SK-N-SH (cell line): ENCODE measurements at regions not wholly inside any gene's neighbourhood (a gene's known extent, or its start where the extent isn't known, plus 50 kb on each side); places are given as distances from the start of the nearest gene placed in this dataset.

Experiments
- CTCF ChIA-PET: fragments of 300-600, 350-600 bp; formaldehyde crosslinking; extraction: SDS; loops from one replicate; lab custom pipeline; 2021; lab: Yijun Ruan, JAX
- POLR2A ChIA-PET: fragments of 350-600 bp; sonication (Branson Sonifier 250); formaldehyde crosslinking; extraction: SDS; loops from one replicate; lab custom pipeline; 2020; ENCODE audit warnings: antibody characterized with exemption, inconsistent platforms; lab: Yijun Ruan, JAX
- DNase-seq: peaks from one replicate; pipeline ENCODE4 v3.0.0; 2012
- H2AFZ ChIP-seq: fragments of 200-600 bp; sonication (generic); 2 replicates; pipeline ENCODE4 v1.8.1; 2016; ENCODE audit warnings: antibody characterized with exemption, mild to moderate bottlenecking, low read depth
- H3F3A ChIP-seq: fragments of 200-600 bp; sonication (generic); replicated peaks from 2 replicates; pipeline ENCODE3; 2016; ENCODE audit warnings: antibody characterized with exemption, mild to moderate bottlenecking; ENCODE audit not compliant: insufficient read depth
- H3K27ac ChIP-seq, 2 experiments: fragments of 200-500 bp in 1 of 2; fragments of 200-600 bp in 1 of 2; sonication (Bioruptor generic) in 1 of 2; sonication (generic), shearing (Covaris generic) in 1 of 2; 2 replicates each; pipeline versions ENCODE4 v1.5.1 to v1.6.1; 2014 to 2016; ENCODE audit warnings: low read depth in 2 of 2, inconsistent platforms in 1 of 2, low read length in 1 of 2, mild to moderate bottlenecking in 1 of 2, mixed read lengths in 1 of 2
- H3K27me3 ChIP-seq: fragments of 200-600 bp; sonication (generic), shearing (Covaris generic); 2 replicates; pipeline ENCODE4 v1.6.1; 2016; ENCODE audit warnings: mixed run types; ENCODE audit not compliant: insufficient read depth
- H3K36me3 ChIP-seq, 2 experiments: fragments of 200-500 bp in 1 of 2; fragments of 200-600 bp in 1 of 2; sonication (Bioruptor generic) in 1 of 2; sonication (generic) in 1 of 2; replicated peaks in 1 of 2; 2 replicates each; pipeline versions ENCODE3 to v1.5.1; 2014 to 2016; ENCODE audit warnings: low read length in 1 of 2, mild to moderate bottlenecking in 1 of 2; ENCODE audit not compliant: insufficient read depth in 2 of 2, control insufficient read depth in 1 of 2
- H3K4me1 ChIP-seq, 2 experiments: fragments of 200-500 bp in 1 of 2; fragments of 200-600 bp in 1 of 2; sonication (Bioruptor generic) in 1 of 2; sonication (generic), shearing (Covaris generic) in 1 of 2; 2 replicates each; pipeline versions ENCODE4 v1.5.1 to v1.6.1; 2014 to 2016; ENCODE audit warnings: low read depth in 1 of 2, low read length in 1 of 2, mixed run types in 1 of 2; ENCODE audit not compliant: insufficient read depth in 2 of 2, control insufficient read depth in 1 of 2
- H3K4me2 ChIP-seq: fragments of 200-600 bp; sonication (generic), shearing (Covaris generic); 2 replicates; pipeline ENCODE4 v1.6.1; 2017; ENCODE audit warnings: mixed run types
- H3K4me3 ChIP-seq, 2 experiments: fragments of 200-500 bp in 1 of 2; fragments of 200-600 bp in 1 of 2; sonication (Bioruptor generic) in 1 of 2; sonication (generic), shearing (Covaris generic) in 1 of 2; 2 replicates each; pipeline versions ENCODE4 v1.5.1 to v1.8.1; 2014 to 2016; ENCODE audit warnings: low read depth in 2 of 2, inconsistent platforms in 1 of 2, low read length in 1 of 2, mild to moderate bottlenecking in 1 of 2, mixed read lengths in 1 of 2, moderate library complexity in 1 of 2
- H3K79me2 ChIP-seq: fragments of 200-600 bp; sonication (generic); 2 replicates; pipeline ENCODE4 v1.8.1; 2017; ENCODE audit warnings: mild to moderate bottlenecking; ENCODE audit not compliant: insufficient read depth
- H3K9ac ChIP-seq: fragments of 200-600 bp; sonication (generic); 2 replicates; pipeline ENCODE4 v1.6.1; 2017; ENCODE audit warnings: mixed run types
- H3K9me2 ChIP-seq: fragments of 200-600 bp; sonication (generic); 2 replicates; pipeline ENCODE4 v1.6.1; 2017; ENCODE audit warnings: mixed run types
- H3K9me3 ChIP-seq: fragments of 200-600 bp; sonication (generic); 2 replicates; pipeline ENCODE4 v1.6.1; 2017; ENCODE audit warnings: mixed run types, mild to moderate bottlenecking, moderate library complexity
- H4K20me1 ChIP-seq: fragments of 200-600 bp; sonication (generic); 2 replicates; pipeline ENCODE4 v1.6.1; 2017; ENCODE audit warnings: mild to moderate bottlenecking, mixed run types; ENCODE audit not compliant: insufficient read depth
- CHD2 ChIP-seq: fragments of 150-350 bp; IDR thresholded peaks from 2 replicates; pipeline ENCODE4 v1.6.1; 2018; ENCODE audit warnings: low read length; ENCODE audit not compliant: partially characterized antibody
- ELF1 ChIP-seq: IDR thresholded peaks from 2 replicates; pipeline ENCODE4 v1.4.0; 2012
- EP300 ChIP-seq, 2 experiments: IDR thresholded peaks; 2 replicates each; pipeline versions ENCODE4 v1.4.0 to v1.6.1; 2012; ENCODE audit warnings: borderline replicate concordance in 1 of 2, low read depth in 1 of 2, low read length in 1 of 2
- EZH2phosphoT487 ChIP-seq: fragments of 200-600 bp; sonication (generic); IDR thresholded peaks from 2 replicates; pipeline ENCODE4 v1.6.1; 2017; ENCODE audit warnings: low read depth, mixed run types, mild to moderate bottlenecking, antibody characterized with exemption, moderate library complexity, borderline replicate concordance
- FOSL2 ChIP-seq: IDR thresholded peaks from 2 replicates; pipeline ENCODE4 v1.4.0; 2012; ENCODE audit warnings: low read depth, mild to moderate bottlenecking, moderate library complexity, borderline replicate concordance
- FOXJ3 ChIP-seq: sonication (generic); formaldehyde crosslinking; IDR thresholded peaks from 2 replicates; pipeline ENCODE4 v1.5.1; 2020; ENCODE audit warnings: mild to moderate bottlenecking, missing genetic modification reagents
- FOXM1 ChIP-seq: IDR thresholded peaks from 2 replicates; pipeline ENCODE4 v1.4.0; 2012; ENCODE audit warnings: low read depth, mild to moderate bottlenecking
- GATA2 ChIP-seq: sonication (generic); formaldehyde crosslinking; IDR thresholded peaks from 2 replicates; pipeline ENCODE4 v1.5.0; 2020; ENCODE audit warnings: mild to moderate bottlenecking, missing genetic modification reagents
- JUND ChIP-seq: IDR thresholded peaks from 2 replicates; pipeline ENCODE4 v1.4.0; 2012
- MEF2A ChIP-seq: IDR thresholded peaks from 2 replicates; pipeline ENCODE4 v1.4.0; 2012; ENCODE audit warnings: low read depth, borderline replicate concordance
- MXI1 ChIP-seq: IDR thresholded peaks from 2 replicates; pipeline ENCODE4 v1.6.1; 2012; ENCODE audit warnings: mild to moderate bottlenecking, low read depth, low read length, improper control_type of control experiment
- NFIC ChIP-seq: IDR thresholded peaks from 2 replicates; pipeline ENCODE4 v1.4.0; 2012; ENCODE audit warnings: borderline replicate concordance
- NRF1 ChIP-seq: IDR thresholded peaks from 2 replicates; pipeline ENCODE4 v1.6.1; 2012; ENCODE audit warnings: low read depth, mild to moderate bottlenecking, low read length
- POLR2AphosphoS5 ChIP-seq: IDR thresholded peaks from 2 replicates; pipeline ENCODE4 v1.6.1; 2012; ENCODE audit warnings: low read depth, low read length
- RCOR1 ChIP-seq: fragments of 150-350 bp; IDR thresholded peaks from 2 replicates; pipeline ENCODE4 v1.6.1; 2017; ENCODE audit warnings: antibody characterized with exemption, low read length
- RFX5 ChIP-seq: IDR thresholded peaks from 2 replicates; pipeline ENCODE4 v1.6.1; 2012; ENCODE audit warnings: mild to moderate bottlenecking, improper control_type of control experiment, low read length
- RXRA ChIP-seq: IDR thresholded peaks from 2 replicates; pipeline ENCODE4 v1.4.0; 2012; ENCODE audit warnings: low read depth, mild to moderate bottlenecking, borderline replicate concordance
- SMC3 ChIP-seq: IDR thresholded peaks from 2 replicates; pipeline ENCODE4 v1.6.1; 2012; ENCODE audit warnings: low read depth, low read length, improper control_type of control experiment
- WGBS: methylation state at CpG from one replicate; pipeline ENCODE4 v1.1.6; 2017; ENCODE audit warnings: low lambda C conversion rate; 5-methylcytosine and 5-hydroxymethylcytosine counted together
- TF ChIP-seq, protein P1 (sequence below): fragments of 150-350 bp; IDR thresholded peaks from 2 replicates; pipeline ENCODE4 v1.6.1; 2016; ENCODE audit warnings: mild to moderate bottlenecking, low read depth, low read length
- TF ChIP-seq, protein P2 (sequence below): IDR thresholded peaks from 2 replicates; pipeline ENCODE4 v1.4.0; 2012; ENCODE audit warnings: low read depth, borderline replicate concordance
- TF ChIP-seq, protein P3 (sequence below): IDR thresholded peaks from 2 replicates; pipeline ENCODE4 v1.4.0; 2012; ENCODE audit warnings: low read depth, borderline replicate concordance
- TF ChIP-seq, protein P4 (sequence below): fragments of 150-350 bp; IDR thresholded peaks from 2 replicates; pipeline ENCODE4 v1.6.1; 2017; ENCODE audit warnings: antibody characterized with exemption, low read length, low read depth, borderline replicate concordance

DNA sequence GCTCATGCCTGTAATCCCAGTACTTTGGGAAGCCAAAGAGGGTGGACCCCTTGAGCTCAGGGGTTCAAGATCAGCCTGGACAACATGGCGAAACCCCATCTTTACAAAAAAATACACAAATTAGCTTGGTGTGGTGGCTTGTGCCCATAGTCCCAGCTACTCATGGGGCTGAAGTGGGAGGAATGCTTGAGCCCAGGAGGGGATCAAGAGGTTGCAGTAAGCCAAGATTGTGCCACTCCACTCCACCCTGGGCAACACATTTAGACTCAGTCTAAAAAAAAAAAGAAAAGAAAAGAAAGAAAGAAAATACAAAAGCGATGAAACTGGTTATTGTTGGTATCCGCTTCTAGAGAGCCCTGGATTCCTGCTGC, 597.4 kb downstream of the UQCRFS1 start (continued):
- no peak for TF ChIP-seq EP300 (IDR thresholded peaks at IDR 0.05; ENCODE audit: borderline replicate concordance in 1 of 2, low read depth in 1 of 2, low read length in 1 of 2)

DNA sequence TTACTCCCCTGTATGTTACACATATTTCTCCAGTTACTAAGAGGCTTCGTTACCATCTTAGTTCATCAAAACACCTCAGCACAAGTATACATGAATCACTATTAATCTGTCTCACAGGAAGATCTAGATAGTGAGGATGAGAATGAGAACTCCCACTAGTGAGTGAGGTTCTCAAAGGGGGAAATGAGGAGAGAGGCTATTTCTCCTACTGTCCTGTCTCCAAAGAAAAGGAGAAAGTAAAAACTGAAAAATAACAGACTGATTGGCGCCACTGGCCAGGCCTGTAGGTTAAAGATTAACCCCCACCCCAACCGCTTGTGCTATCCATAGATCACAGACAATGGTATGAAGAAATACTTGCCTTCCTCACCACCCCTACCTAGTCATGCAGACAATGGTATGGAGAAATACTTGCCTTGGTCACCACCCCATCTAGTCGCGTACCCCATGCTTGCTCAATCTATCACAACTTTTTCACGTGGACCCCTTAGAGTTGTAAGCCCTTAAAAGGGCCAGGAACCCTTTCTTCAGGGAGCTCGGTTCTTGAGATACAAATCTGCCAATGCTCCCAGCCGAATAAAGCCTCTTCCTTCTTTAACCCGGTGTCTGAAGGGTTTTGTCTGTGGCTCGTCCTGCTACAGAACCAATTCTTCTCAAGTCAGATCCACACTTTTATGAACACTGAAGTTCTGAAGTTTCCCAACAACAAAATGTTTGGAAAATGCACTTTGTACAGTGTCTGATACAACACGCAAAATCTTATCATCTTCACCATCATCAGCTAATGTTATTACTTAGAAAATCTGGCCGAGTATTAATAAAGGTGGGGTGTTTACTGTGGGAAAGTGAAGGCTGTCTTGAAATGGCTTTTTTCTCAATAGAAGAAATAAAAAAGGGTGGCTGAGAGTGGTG, 598.1 kb downstream of the UQCRFS1 start:
- Histone ChIP-seq H2AFZ (no peak overlapping the region), H4K20me1 (no peaks in the 10 kb centered on the region), H3K27ac (no peak overlapping the region), H3K36me3 (no peaks in the 10 kb centered on the region), H3K9me3 (no peaks in the 10 kb centered on the region), H3K4me3 (no peak overlapping the region), H3F3A (no peaks in the 10 kb centered on the region), H3K27me3 (no peaks in the 10 kb centered on the region), H3K9ac (no peak overlapping the region), H3K4me2 (no peak overlapping the region), H3K79me2 (no peaks in the 10 kb centered on the region), H3K4me1 (no peaks in the 10 kb centered on the region), H3K9me2 (no peaks in the 10 kb centered on the region)
- ChIA-PET CTCF (interaction anchor here (1.0 kb wide), 1 partner anchor 19 kb away, joined by 3 read pairs; no protein-coding TSS in a partner anchor), POLR2A (no interaction called here)
- TF ChIP-seq, protein P1, sequence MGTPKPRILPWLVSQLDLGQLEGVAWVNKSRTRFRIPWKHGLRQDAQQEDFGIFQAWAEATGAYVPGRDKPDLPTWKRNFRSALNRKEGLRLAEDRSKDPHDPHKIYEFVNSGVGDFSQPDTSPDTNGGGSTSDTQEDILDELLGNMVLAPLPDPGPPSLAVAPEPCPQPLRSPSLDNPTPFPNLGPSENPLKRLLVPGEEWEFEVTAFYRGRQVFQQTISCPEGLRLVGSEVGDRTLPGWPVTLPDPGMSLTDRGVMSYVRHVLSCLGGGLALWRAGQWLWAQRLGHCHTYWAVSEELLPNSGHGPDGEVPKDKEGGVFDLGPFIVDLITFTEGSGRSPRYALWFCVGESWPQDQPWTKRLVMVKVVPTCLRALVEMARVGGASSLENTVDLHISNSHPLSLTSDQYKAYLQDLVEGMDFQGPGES = no peak
- TF ChIP-seq ELF1 (no peak), RCOR1 (no peak), EP300 (IDR thresholded peaks at IDR 0.05; ENCODE audit: borderline replicate concordance in 1 of 2, low read depth in 1 of 2, low read length in 1 of 2) (no peak), EZH2phosphoT487 (no peak)
- WGBS = 15% methylated on average over 12 of the region's 12 CpGs
- no peak for DNase-seq

DNA sequence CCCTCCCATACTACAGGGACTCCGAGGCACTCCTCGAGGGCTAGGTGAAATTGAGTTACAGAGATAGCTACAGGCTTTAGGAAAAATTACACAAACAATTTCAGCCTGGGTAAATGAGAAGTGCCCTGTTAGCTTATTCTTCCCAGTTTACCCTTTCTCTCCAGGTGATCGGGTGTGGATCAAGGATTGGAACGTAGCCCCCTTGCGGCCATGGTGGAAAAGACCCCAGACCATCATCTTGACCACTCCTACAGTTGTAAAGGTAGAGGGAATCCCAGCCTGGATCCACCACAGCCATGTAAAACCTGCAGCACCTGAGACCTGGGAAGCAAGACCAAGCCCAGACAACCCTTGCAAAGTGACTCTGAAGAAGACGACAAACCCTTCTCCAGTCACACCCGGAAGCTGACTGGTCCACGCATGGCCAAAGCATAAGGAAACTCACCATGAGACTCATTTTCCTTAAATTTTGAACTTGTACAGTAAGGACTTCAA, 600.6 kb downstream of the UQCRFS1 start:
- Histone ChIP-seq H3K9ac (no peak overlapping the region), H3K9me3 (no peaks in the 10 kb centered on the region), H3F3A (no peaks in the 10 kb centered on the region), H4K20me1 (no peaks in the 10 kb centered on the region), H3K27ac (no peak overlapping the region), H2AFZ (no peak overlapping the region), H3K9me2 (no peaks in the 10 kb centered on the region), H3K4me3 (no peak overlapping the region), H3K27me3 (no peaks in the 10 kb centered on the region), H3K4me1 (no peaks in the 10 kb centered on the region), H3K36me3 (no peaks in the 10 kb centered on the region), H3K4me2 (no peak overlapping the region), H3K79me2 (no peaks in the 10 kb centered on the region)
- POLR2A ChIA-PET = no interaction called here
- CTCF ChIA-PET = no interaction called here
- no peak for DNase-seq
- 8% methylated on average over 8 of the region's 8 CpGs for WGBS
- TF ChIP-seq NFIC (no peak), FOXM1 (no peak), NRF1 (no peak), MEF2A (no peak), RCOR1 (no peak), FOSL2 (no peak), RFX5 (no peak), POLR2AphosphoS5 (no peak), MXI1 (no peak), JUND (no peak), FOXJ3 (no peak), GATA2 (CRISPR knock-in tag) (no peak), SMC3 (no peak), CHD2 (no peak), RXRA (no peak)
- TF ChIP-seq, protein P2, sequence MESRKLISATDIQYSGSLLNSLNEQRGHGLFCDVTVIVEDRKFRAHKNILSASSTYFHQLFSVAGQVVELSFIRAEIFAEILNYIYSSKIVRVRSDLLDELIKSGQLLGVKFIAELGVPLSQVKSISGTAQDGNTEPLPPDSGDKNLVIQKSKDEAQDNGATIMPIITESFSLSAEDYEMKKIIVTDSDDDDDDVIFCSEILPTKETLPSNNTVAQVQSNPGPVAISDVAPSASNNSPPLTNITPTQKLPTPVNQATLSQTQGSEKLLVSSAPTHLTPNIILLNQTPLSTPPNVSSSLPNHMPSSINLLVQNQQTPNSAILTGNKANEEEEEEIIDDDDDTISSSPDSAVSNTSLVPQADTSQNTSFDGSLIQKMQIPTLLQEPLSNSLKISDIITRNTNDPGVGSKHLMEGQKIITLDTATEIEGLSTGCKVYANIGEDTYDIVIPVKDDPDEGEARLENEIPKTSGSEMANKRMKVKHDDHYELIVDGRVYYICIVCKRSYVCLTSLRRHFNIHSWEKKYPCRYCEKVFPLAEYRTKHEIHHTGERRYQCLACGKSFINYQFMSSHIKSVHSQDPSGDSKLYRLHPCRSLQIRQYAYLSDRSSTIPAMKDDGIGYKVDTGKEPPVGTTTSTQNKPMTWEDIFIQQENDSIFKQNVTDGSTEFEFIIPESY = no peak
- TF ChIP-seq, protein P3, sequence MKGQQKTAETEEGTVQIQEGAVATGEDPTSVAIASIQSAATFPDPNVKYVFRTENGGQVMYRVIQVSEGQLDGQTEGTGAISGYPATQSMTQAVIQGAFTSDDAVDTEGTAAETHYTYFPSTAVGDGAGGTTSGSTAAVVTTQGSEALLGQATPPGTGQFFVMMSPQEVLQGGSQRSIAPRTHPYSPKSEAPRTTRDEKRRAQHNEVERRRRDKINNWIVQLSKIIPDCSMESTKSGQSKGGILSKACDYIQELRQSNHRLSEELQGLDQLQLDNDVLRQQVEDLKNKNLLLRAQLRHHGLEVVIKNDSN = no peak
- TF ChIP-seq, protein P4, sequence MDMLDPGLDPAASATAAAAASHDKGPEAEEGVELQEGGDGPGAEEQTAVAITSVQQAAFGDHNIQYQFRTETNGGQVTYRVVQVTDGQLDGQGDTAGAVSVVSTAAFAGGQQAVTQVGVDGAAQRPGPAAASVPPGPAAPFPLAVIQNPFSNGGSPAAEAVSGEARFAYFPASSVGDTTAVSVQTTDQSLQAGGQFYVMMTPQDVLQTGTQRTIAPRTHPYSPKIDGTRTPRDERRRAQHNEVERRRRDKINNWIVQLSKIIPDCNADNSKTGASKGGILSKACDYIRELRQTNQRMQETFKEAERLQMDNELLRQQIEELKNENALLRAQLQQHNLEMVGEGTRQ = no peak
